H9 (cell line): ENCODE measurements at regions not wholly inside any gene's neighbourhood (a gene's known extent, or its start where the extent isn't known, plus 50 kb on each side); places are given as distances from the start of the nearest gene placed in this dataset.

Experiments
- DNase-seq: peaks from one replicate; pipeline ENCODE4 v3.0.0-alpha.2; 2017
- H2AFZ ChIP-seq: one replicate; pipeline ENCODE4 v1.6.1; 2013; ENCODE audit warnings: mild to moderate bottlenecking, low read length, control low read depth, moderate library complexity
- H2AK5ac ChIP-seq: 2 replicates; pipeline ENCODE4 v1.6.1; 2013; ENCODE audit warnings: low read length, control low read depth, mixed read lengths; ENCODE audit not compliant: insufficient read length
- H2BK120ac ChIP-seq: one replicate; pipeline ENCODE4 v1.6.1; 2013; ENCODE audit warnings: low read depth, mild to moderate bottlenecking, low read length, control low read depth, inconsistent platforms; ENCODE audit not compliant: poor library complexity, severe bottlenecking
- H2BK12ac ChIP-seq: 2 replicates; pipeline ENCODE4 v1.6.1; 2013; ENCODE audit warnings: low read length, control low read depth, mixed read lengths, low read depth; ENCODE audit not compliant: insufficient read length
- H2BK15ac ChIP-seq: 2 replicates; pipeline ENCODE4 v1.6.1; 2013; ENCODE audit warnings: low read depth, low read length, control low read depth
- H2BK20ac ChIP-seq: one replicate; pipeline ENCODE4 v1.6.1; 2013; ENCODE audit warnings: low read depth, mild to moderate bottlenecking, low read length, control low read depth, inconsistent platforms; ENCODE audit not compliant: poor library complexity, severe bottlenecking
- H2BK5ac ChIP-seq: 2 replicates; pipeline ENCODE4 v1.6.1; 2013; ENCODE audit warnings: low read length, control low read depth, mixed read lengths; ENCODE audit not compliant: insufficient read length
- H3K14ac ChIP-seq: 2 replicates; pipeline ENCODE4 v1.6.1; 2013; ENCODE audit warnings: low read length, control low read depth; ENCODE audit not compliant: insufficient read depth
- H3K18ac ChIP-seq: 2 replicates; pipeline ENCODE4 v1.6.1; 2013; ENCODE audit warnings: low read depth, mild to moderate bottlenecking, mixed read lengths, low read length, control low read depth; ENCODE audit not compliant: insufficient read length
- H3K23ac ChIP-seq: 2 replicates; pipeline ENCODE4 v1.6.1; 2013; ENCODE audit warnings: low read length, control low read depth, mixed read lengths, low read depth; ENCODE audit not compliant: insufficient read length
- H3K23me2 ChIP-seq: 2 replicates; pipeline ENCODE4 v1.6.1; 2013; ENCODE audit warnings: low read depth, mild to moderate bottlenecking, mixed read lengths, low read length, control low read depth; ENCODE audit not compliant: insufficient read length, poor library complexity, severe bottlenecking
- H3K27ac ChIP-seq: 2 replicates; pipeline ENCODE4 v1.5.1; 2013; ENCODE audit warnings: low read length, control low read depth, mixed read lengths, low read depth; ENCODE audit not compliant: insufficient read length
- H3K27me3 ChIP-seq: 2 replicates; pipeline ENCODE4 v1.6.1; 2013; ENCODE audit warnings: low read length, control low read depth, inconsistent platforms; ENCODE audit not compliant: insufficient read depth
- H3K4ac ChIP-seq: 2 replicates; pipeline ENCODE4 v1.6.1; 2013; ENCODE audit warnings: low read depth, mild to moderate bottlenecking, control low read depth, inconsistent platforms, low read length, moderate library complexity
- H3K4me1 ChIP-seq: 2 replicates; pipeline ENCODE4 v1.6.1; 2013; ENCODE audit warnings: low read length, control low read depth, inconsistent platforms; ENCODE audit not compliant: insufficient read depth
- H3K4me2 ChIP-seq: 2 replicates; pipeline ENCODE4 v1.6.1; 2013; ENCODE audit warnings: low read length, control low read depth, mixed read lengths; ENCODE audit not compliant: insufficient read length, insufficient read depth
- H3K56ac ChIP-seq: 2 replicates; pipeline ENCODE4 v1.6.1; 2013; ENCODE audit warnings: low read depth, mild to moderate bottlenecking, mixed read lengths, low read length, control low read depth; ENCODE audit not compliant: insufficient read length
- H3K79me1 ChIP-seq: 2 replicates; pipeline ENCODE4 v1.6.1; 2013; ENCODE audit warnings: low read depth, mild to moderate bottlenecking, moderate library complexity, low read length, control low read depth, inconsistent platforms; ENCODE audit not compliant: insufficient read depth, poor library complexity, severe bottlenecking
- H3K79me2 ChIP-seq: 2 replicates; pipeline ENCODE4 v1.6.1; 2013; ENCODE audit warnings: low read length, control low read depth, inconsistent platforms; ENCODE audit not compliant: insufficient read depth
- H3K9ac ChIP-seq: 2 replicates; pipeline ENCODE4 v1.6.1; 2013; ENCODE audit warnings: low read length, control low read depth, mixed read lengths; ENCODE audit not compliant: insufficient read length; ENCODE audit errors: extremely low read depth
- H3K9me3 ChIP-seq: one replicate; pipeline ENCODE4 v1.6.1; 2013; ENCODE audit warnings: low read depth, low read length, inconsistent platforms; ENCODE audit not compliant: control insufficient read depth
- H3T11ph ChIP-seq: one replicate; pipeline ENCODE4 v1.6.1; 2013; ENCODE audit warnings: mild to moderate bottlenecking, low read length, control low read depth, inconsistent platforms
- H4K20me1 ChIP-seq: one replicate; pipeline ENCODE4 v1.6.1; 2013; ENCODE audit not compliant: control insufficient read depth, insufficient read length, insufficient read depth
- H4K5ac ChIP-seq: 2 replicates; pipeline ENCODE4 v1.6.1; 2013; ENCODE audit warnings: low read depth, mild to moderate bottlenecking, mixed read lengths, low read length, control low read depth; ENCODE audit not compliant: insufficient read length
- H4K8ac ChIP-seq: replicated peaks from 2 replicates; pipeline ENCODE4 v1.6.1; 2013; ENCODE audit warnings: low read length, control low read depth, mixed read lengths, low read depth; ENCODE audit not compliant: insufficient read length
- H4K91ac ChIP-seq: 2 replicates; pipeline ENCODE4 v1.6.1; 2013; ENCODE audit warnings: low read depth, mild to moderate bottlenecking, moderate library complexity, mixed read lengths, low read length, control low read depth; ENCODE audit not compliant: insufficient read length
- H3K27ac Mint-ChIP-seq, 3 experiments: 2 replicates in 2 of 3; 3 replicates in 1 of 3; pipeline ENCODE4 v1.8.0; 2020 to 2021; ENCODE audit warnings: mixed read lengths in 3 of 3, mild to moderate bottlenecking in 1 of 3, moderate library complexity in 1 of 3
- H3K27me3 Mint-ChIP-seq: 2 replicates; pipeline ENCODE4 v1.8.0; 2021; ENCODE audit warnings: low read depth, mild to moderate bottlenecking, moderate library complexity, mixed read lengths
- H3K36me3 Mint-ChIP-seq, 3 experiments: 2 replicates in 2 of 3; 3 replicates in 1 of 3; pipeline ENCODE4 v1.8.0; 2020 to 2021; ENCODE audit warnings: low read depth in 3 of 3, mixed read lengths in 3 of 3; ENCODE audit not compliant: insufficient read depth in 1 of 3
- H3K4me1 Mint-ChIP-seq, 2 experiments: 2 replicates each; pipeline ENCODE4 v1.8.0; 2020; ENCODE audit warnings: mixed read lengths in 2 of 2
- H3K4me3 Mint-ChIP-seq, 2 experiments: 2 replicates in 1 of 2; 3 replicates in 1 of 2; pipeline ENCODE4 v1.8.0; 2020 to 2021; ENCODE audit warnings: mild to moderate bottlenecking in 2 of 2, mixed read lengths in 2 of 2, moderate library complexity in 1 of 2
- H3K9me3 Mint-ChIP-seq, 2 experiments: 2 replicates in 1 of 2; 3 replicates in 1 of 2; pipeline ENCODE4 v1.8.0; 2020; ENCODE audit warnings: mild to moderate bottlenecking in 2 of 2, mixed read lengths in 2 of 2, moderate library complexity in 1 of 2
- WGBS: extraction: QIAGEN DNeasy Blood & Tissue Kit; methylation state at CpG from one replicate; pipeline ENCODE4 v1.1.7; 2013; ENCODE audit warnings: missing lambda C conversion rate, low lambda C conversion rate, mixed read lengths; ENCODE audit not compliant: insufficient read length; ENCODE audit errors: extremely low coverage; 5-methylcytosine and 5-hydroxymethylcytosine counted together
- TF ChIP-seq, protein P1 (sequence below): fragments of 200-600 bp; sonication (generic); conservative IDR thresholded peaks from 3 replicates; pipeline ENCODE4 v1.8.0; 2021; ENCODE audit warnings: antibody characterized with exemption, mild to moderate bottlenecking

DNA sequence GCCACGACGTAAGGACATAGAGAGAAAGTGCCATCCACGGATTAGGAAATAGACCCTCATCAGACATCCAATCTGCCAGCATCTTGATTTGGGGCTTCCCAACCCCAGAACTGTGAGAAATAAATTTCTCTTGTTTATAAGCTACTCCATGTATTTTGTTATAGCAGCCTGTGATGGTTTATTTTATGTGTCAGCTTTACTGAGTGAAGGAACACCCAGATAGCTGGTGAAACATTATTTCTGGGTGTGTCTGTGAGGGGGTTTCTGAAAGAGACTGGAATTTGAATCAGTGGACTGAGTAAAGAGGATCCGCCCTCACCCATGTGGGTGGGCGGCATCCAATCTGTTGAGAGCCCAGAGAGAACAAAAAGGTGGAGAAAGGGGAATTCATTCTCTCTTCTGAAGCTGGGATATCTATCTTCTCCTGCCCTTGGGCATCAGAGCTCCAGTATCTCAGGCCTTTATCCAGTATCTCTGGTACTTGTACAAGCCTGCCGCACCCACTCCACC, 131.5 kb upstream of the ANKFN1 start:
- no peak overlapping the region for H3K27ac Mint-ChIP-seq
- no peaks in the 10 kb centered on the region for H3K4me1 ChIP-seq

More for the DNA sequence above, 131.5 kb upstream of the ANKFN1 start:
- H4K5ac ChIP-seq: no peak overlapping the region
- no peaks in the 10 kb centered on the region for H3K9me3 ChIP-seq
- H2AK5ac ChIP-seq: no peak overlapping the region
- Mint-ChIP-seq H3K4me3 (no peak overlapping the region), H3K27me3 (peaks cover 2% of the 10 kb centered on the region; the same call in 1 of the 2 replicates), H3K36me3 (no peaks in the 10 kb centered on the region), H3K9me3 (no peaks in the 10 kb centered on the region), H3K4me1 (no peaks in the 10 kb centered on the region)
- H3K27me3 ChIP-seq: no peaks in the 10 kb centered on the region
- no peak for DNase-seq
- no peak overlapping the region for H3K4me2 ChIP-seq
- no peak overlapping the region for H3K14ac ChIP-seq
- no peak overlapping the region for H4K91ac ChIP-seq
- H3K56ac ChIP-seq: no peak overlapping the region
- H4K20me1 ChIP-seq: no peaks in the 10 kb centered on the region
- H3K4ac ChIP-seq: no peak overlapping the region
- H3K79me1 ChIP-seq: no peaks in the 10 kb centered on the region
- no peak overlapping the region for H3T11ph ChIP-seq
- H3K23ac ChIP-seq: no peak overlapping the region
- H2BK20ac ChIP-seq: no peak overlapping the region
- H2BK120ac ChIP-seq: no peak overlapping the region
- no CpG with 5 or more reads among the region's 6 CpGs for WGBS
- H3K18ac ChIP-seq: no peak overlapping the region
- no peak overlapping the region for H2BK15ac ChIP-seq
- H2BK5ac ChIP-seq: no peak overlapping the region
- H3K9ac ChIP-seq: no peak overlapping the region
- TF ChIP-seq, protein P1, sequence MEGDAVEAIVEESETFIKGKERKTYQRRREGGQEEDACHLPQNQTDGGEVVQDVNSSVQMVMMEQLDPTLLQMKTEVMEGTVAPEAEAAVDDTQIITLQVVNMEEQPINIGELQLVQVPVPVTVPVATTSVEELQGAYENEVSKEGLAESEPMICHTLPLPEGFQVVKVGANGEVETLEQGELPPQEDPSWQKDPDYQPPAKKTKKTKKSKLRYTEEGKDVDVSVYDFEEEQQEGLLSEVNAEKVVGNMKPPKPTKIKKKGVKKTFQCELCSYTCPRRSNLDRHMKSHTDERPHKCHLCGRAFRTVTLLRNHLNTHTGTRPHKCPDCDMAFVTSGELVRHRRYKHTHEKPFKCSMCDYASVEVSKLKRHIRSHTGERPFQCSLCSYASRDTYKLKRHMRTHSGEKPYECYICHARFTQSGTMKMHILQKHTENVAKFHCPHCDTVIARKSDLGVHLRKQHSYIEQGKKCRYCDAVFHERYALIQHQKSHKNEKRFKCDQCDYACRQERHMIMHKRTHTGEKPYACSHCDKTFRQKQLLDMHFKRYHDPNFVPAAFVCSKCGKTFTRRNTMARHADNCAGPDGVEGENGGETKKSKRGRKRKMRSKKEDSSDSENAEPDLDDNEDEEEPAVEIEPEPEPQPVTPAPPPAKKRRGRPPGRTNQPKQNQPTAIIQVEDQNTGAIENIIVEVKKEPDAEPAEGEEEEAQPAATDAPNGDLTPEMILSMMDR: no peak
- no peak overlapping the region for H3K27ac ChIP-seq
- H3K79me2 ChIP-seq: no peaks in the 10 kb centered on the region
- H2AFZ ChIP-seq: no peak overlapping the region
- no peaks in the 10 kb centered on the region for H3K23me2 ChIP-seq
- no peak overlapping the region for H4K8ac ChIP-seq
- no peak overlapping the region for H2BK12ac ChIP-seq
